Trophoblast cell (in vitro differentiated cells and primary cell): ENCODE measurements at regions not wholly inside any gene's neighbourhood (a gene's known extent, or its start where the extent isn't known, plus 50 kb on each side); places are given as distances from the start of the nearest gene placed in this dataset.

Experiments used
- DNase-seq, 2 donors: peaks; one replicate each; pipeline ENCODE4 v3.0.0-alpha.2; 2016
- H2AFZ ChIP-seq: 2 replicates; pipeline ENCODE4 v1.6.1; 2013; ENCODE audit warnings: low read length, moderate library complexity, mild to moderate bottlenecking; ENCODE audit not compliant: insufficient read depth, poor library complexity
- H2AK5ac ChIP-seq: 2 replicates; pipeline ENCODE4 v1.6.1; 2013; ENCODE audit warnings: mild to moderate bottlenecking, low read length
- H2BK120ac ChIP-seq: 2 replicates; pipeline ENCODE4 v1.6.1; 2013; ENCODE audit warnings: low read length, mild to moderate bottlenecking, moderate library complexity; ENCODE audit not compliant: insufficient read depth, poor library complexity
- H2BK12ac ChIP-seq: 2 replicates; pipeline ENCODE4 v1.6.1; 2013; ENCODE audit warnings: mild to moderate bottlenecking, low read length, moderate library complexity
- H2BK5ac ChIP-seq: 2 replicates; pipeline ENCODE4 v1.6.1; 2013; ENCODE audit warnings: low read length, low read depth, moderate library complexity, mild to moderate bottlenecking; ENCODE audit not compliant: poor library complexity
- H3K14ac ChIP-seq: 2 replicates; pipeline ENCODE4 v1.6.1; 2013; ENCODE audit warnings: mild to moderate bottlenecking, low read length
- H3K18ac ChIP-seq: 2 replicates; pipeline ENCODE4 v1.6.1; 2013; ENCODE audit warnings: mild to moderate bottlenecking, low read length
- H3K23ac ChIP-seq: 2 replicates; pipeline ENCODE4 v1.6.1; 2013; ENCODE audit warnings: low read length
- H3K27ac ChIP-seq: 2 replicates; pipeline ENCODE4 v1.5.1; 2013; ENCODE audit warnings: low read depth, mild to moderate bottlenecking, inconsistent platforms, low read length, moderate library complexity
- H3K27me3 ChIP-seq: 2 replicates; pipeline ENCODE4 v1.6.1; 2013; ENCODE audit warnings: inconsistent platforms, mild to moderate bottlenecking, low read length, moderate library complexity; ENCODE audit not compliant: insufficient read depth
- H3K36me3 ChIP-seq, 2 experiments: 1 replicate in 1 of 2; 2 replicates in 1 of 2; pipeline ENCODE4 v1.6.1; 2013; ENCODE audit warnings: low read length in 2 of 2, mild to moderate bottlenecking in 2 of 2, moderate library complexity in 1 of 2; ENCODE audit not compliant: insufficient read depth in 2 of 2, control insufficient read depth in 1 of 2
- H3K4ac ChIP-seq: 2 replicates; pipeline ENCODE4 v1.6.1; 2013; ENCODE audit warnings: low read depth, mild to moderate bottlenecking, low read length, moderate library complexity
- H3K4me1 ChIP-seq, 2 experiments: 1 replicate in 1 of 2; 2 replicates in 1 of 2; pipeline ENCODE4 v1.6.1; 2013; ENCODE audit warnings: low read length in 2 of 2, mild to moderate bottlenecking in 2 of 2, moderate library complexity in 1 of 2; ENCODE audit not compliant: insufficient read depth in 2 of 2, control insufficient read depth in 1 of 2
- H3K4me2 ChIP-seq: 2 replicates; pipeline ENCODE4 v1.6.1; 2013; ENCODE audit warnings: inconsistent platforms, mild to moderate bottlenecking, low read length, moderate library complexity
- H3K4me3 ChIP-seq: 2 replicates; pipeline ENCODE4 v1.5.1; 2013; ENCODE audit warnings: mild to moderate bottlenecking, low read depth, low read length, inconsistent platforms
- H3K79me1 ChIP-seq: one replicate; pipeline ENCODE4 v1.6.1; 2013; ENCODE audit warnings: low read length
- H3K79me2 ChIP-seq: 2 replicates; pipeline ENCODE4 v1.6.1; 2013; ENCODE audit warnings: low read length, mild to moderate bottlenecking; ENCODE audit not compliant: control insufficient read depth, insufficient read depth, poor library complexity
- H3K9ac ChIP-seq: 2 replicates; pipeline ENCODE4 v1.6.1; 2013; ENCODE audit warnings: mild to moderate bottlenecking, low read length
- H3K9me3 ChIP-seq: 2 replicates; pipeline ENCODE4 v1.6.1; 2013; ENCODE audit warnings: low read depth, mild to moderate bottlenecking, control low read depth, inconsistent platforms, low read length; ENCODE audit not compliant: insufficient read depth
- H4K12ac ChIP-seq: 2 replicates; pipeline ENCODE4 v1.6.1; 2013; ENCODE audit warnings: low read depth, mild to moderate bottlenecking, low read length, moderate library complexity
- H4K8ac ChIP-seq: 2 replicates; pipeline ENCODE4 v1.6.1; 2013; ENCODE audit warnings: low read depth, mild to moderate bottlenecking, low read length, moderate library complexity
- H4K91ac ChIP-seq: one replicate; pipeline ENCODE4 v1.6.1; 2013; ENCODE audit warnings: low read depth, mild to moderate bottlenecking, low read length, moderate library complexity
- WGBS: extraction: QIAGEN DNeasy Blood & Tissue Kit; methylation state at CpG from one replicate; pipeline ENCODE4 v1.1.7; 2013; ENCODE audit warnings: missing lambda C conversion rate; ENCODE audit not compliant: insufficient read length, insufficient coverage; ENCODE audit errors: extremely low coverage; 5-methylcytosine and 5-hydroxymethylcytosine counted together

DNA sequence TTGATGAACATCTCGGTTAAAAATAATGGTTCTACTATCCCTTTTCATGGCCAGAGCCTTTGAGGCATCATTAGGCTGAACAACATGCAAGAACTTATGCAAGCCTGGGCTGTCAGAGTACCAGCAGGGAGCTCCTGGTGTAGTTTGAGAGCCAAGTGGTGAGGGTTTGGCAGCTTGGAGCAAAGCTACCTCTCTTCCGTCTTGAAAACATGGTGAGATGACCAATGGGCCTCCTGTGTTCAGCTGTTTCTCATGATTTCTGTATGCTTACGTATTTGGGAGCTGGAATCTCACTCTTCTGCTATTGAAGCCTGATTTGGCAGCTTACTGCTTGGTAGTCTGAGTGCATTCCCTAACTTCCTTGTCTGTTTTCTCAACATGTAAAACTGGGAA lies 150.4 kb downstream of the CXCL12 start:
- Histone ChIP-seq H3K4me2 (no peak overlapping the region), H3K79me2 (peaks cover 1% of the 10 kb centered on the region), H4K8ac (peak overlapping the region; percentile 61), H3K4ac (no peak overlapping the region), H2AK5ac (no peak overlapping the region), H3K9ac (no peak overlapping the region), H4K12ac (no peak overlapping the region), H2AFZ (no peak overlapping the region), H3K36me3 (no peaks in the 10 kb centered on the region), H3K18ac (no peak overlapping the region), H2BK5ac (peak overlapping the region; percentile 16), H3K14ac (peak overlapping the region; percentile 14), H3K23ac (no peak overlapping the region), H3K27me3 (no peaks in the 10 kb centered on the region), H3K9me3 (no peaks in the 10 kb centered on the region), H3K4me3 (no peak overlapping the region), H2BK12ac (peak overlapping the region; percentile 15), H2BK120ac (peak overlapping the region; percentile 4), H3K79me1 (peaks cover 14% of the 10 kb centered on the region), H4K91ac (peak overlapping the region; percentile 55), H3K27ac (peak overlapping the region; percentile 0), H3K4me1 (peaks cover 17 to 19% of the 10 kb centered on the region in 2 experiments)
- peak in 1 of 2 donors; percentile 72 for DNase-seq
- WGBS, result no CpG with 5 or more reads among the region's 3 CpGs

DNA sequence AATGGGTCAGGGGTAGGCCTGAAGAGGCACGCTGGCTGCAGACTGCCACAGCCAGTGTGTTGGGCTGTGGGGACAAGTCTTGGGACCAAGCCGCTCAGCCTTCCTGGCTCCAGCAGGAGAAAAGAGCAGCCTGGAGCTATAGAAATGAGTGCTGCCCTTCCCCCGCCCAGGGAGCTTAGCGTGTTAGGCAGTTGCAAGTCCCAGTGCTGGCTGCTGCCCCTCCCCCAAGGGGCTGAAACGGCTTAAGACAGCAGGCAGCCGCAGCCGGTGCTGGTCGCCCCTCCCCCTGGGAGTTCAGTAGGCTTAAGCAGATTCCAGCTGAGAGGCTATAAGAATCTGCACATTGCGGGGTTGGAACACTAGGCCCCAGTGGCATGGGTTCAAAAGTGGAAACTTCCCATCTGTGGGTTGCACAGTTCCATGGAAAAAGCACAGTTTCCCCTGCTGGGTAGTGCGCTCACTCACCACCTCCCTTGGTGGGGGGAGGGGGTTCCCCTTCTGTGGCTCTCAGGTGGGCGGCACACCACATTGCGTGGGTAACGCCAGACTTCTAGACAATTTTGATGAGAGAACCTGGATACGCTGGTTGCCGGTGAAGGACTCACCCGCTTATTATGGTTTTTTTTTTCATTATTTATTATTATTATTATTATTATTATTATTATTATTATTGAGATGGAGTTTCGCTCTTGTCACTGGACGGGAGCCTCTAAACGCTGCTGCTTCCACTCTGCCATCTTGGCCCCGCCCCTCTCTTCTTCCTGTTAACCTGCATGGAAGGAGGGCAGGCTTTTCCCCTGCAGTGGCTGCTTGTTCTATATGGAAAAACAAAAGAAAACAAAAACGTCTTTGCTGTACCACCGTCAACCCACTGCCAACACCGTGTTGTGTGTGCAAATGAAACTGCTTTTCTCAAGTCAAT lies 151.1 kb downstream of the CXCL12 start:
- WGBS, result no CpG with 5 or more reads among the region's 23 CpGs
- H3K79me1 ChIP-seq, result peaks cover 14% of the 10 kb centered on the region

DNA sequence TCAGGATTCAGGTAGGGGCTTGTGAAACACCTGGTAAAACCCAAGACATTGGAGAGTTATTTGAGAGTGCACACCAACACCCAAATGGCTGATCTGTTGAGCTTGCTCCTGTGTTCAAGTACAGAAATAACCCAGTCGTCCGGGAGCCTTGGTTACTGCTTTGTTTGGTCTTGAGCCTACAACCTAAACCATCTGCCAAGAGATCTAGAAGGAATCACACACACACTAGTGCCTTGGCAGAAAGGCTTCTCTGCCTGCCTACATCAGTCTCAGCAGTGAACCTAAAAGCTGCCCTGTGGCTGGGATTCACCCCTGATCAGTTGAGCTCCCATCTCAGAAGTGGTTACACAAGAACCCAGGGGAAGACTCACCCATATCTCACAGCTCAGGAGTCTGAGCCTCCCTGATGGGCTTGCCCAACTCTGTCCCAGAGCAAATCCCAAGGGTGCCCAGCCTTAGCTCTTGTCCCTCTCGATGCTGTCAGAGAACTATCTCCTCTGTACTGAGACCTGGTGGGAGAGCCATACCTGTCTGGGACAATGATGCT lies 167.6 kb downstream of the CXCL12 start:
- no peaks in the 10 kb centered on the region for H3K36me3 ChIP-seq
- H3K9me3 ChIP-seq, result peaks cover 3% of the 10 kb centered on the region
- H3K27me3 ChIP-seq, result no peaks in the 10 kb centered on the region
- H2AFZ ChIP-seq, result no peak overlapping the region
- no peak overlapping the region for H3K4ac ChIP-seq
- H3K4me1 ChIP-seq, result no peaks in the 10 kb centered on the region
- H4K8ac ChIP-seq, result no peak overlapping the region
- no peaks in the 10 kb centered on the region for H3K79me1 ChIP-seq
- H4K91ac ChIP-seq, result no peak overlapping the region
- no peak overlapping the region for H3K14ac ChIP-seq
- H3K23ac ChIP-seq, result no peak overlapping the region
- H2BK5ac ChIP-seq, result no peak overlapping the region
- no peak overlapping the region for H3K27ac ChIP-seq
- DNase-seq, result no peak
- no peak overlapping the region for H2AK5ac ChIP-seq
- no peak overlapping the region for H3K18ac ChIP-seq
- H4K12ac ChIP-seq, result no peak overlapping the region
- H2BK12ac ChIP-seq, result no peak overlapping the region
- no CpG with 5 or more reads among the region's 3 CpGs for WGBS
- no peak overlapping the region for H3K4me3 ChIP-seq
- H2BK120ac ChIP-seq, result no peak overlapping the region
- H3K4me2 ChIP-seq, result no peak overlapping the region
- H3K9ac ChIP-seq, result no peak overlapping the region
- no peaks in the 10 kb centered on the region for H3K79me2 ChIP-seq

More for the DNA sequence above, 151.1 kb downstream of the CXCL12 start:
- no peak overlapping the region for H3K23ac ChIP-seq
- no peak overlapping the region for H4K12ac ChIP-seq
- H2AK5ac ChIP-seq, result peak overlapping the region; percentile 96
- H3K9ac ChIP-seq, result no peak overlapping the region
- no peak overlapping the region for H3K4ac ChIP-seq
- peak overlapping the region; percentile 90 for H2BK12ac ChIP-seq
- peak overlapping the region; percentile 85 for H3K14ac ChIP-seq
- peak overlapping the region; percentile 82 for H2BK5ac ChIP-seq
- H3K79me2 ChIP-seq, result peaks cover 1% of the 10 kb centered on the region
- peak overlapping the region; percentile 88 for H4K8ac ChIP-seq
- no peaks in the 10 kb centered on the region for H3K27me3 ChIP-seq
- no peaks in the 10 kb centered on the region for H3K9me3 ChIP-seq
- no peak overlapping the region for H3K4me3 ChIP-seq
- H2AFZ ChIP-seq, result peak overlapping the region; percentile 69
- peak in 1 of 2 donors; percentile 29 for DNase-seq
- H3K36me3 ChIP-seq, result no peaks in the 10 kb centered on the region
- peak overlapping the region; percentile 80 for H3K18ac ChIP-seq
- H2BK120ac ChIP-seq, result peak overlapping the region; percentile 81
- peaks cover 17 to 19% of the 10 kb centered on the region in 2 experiments for H3K4me1 ChIP-seq
- H4K91ac ChIP-seq, result peak overlapping the region; percentile 90
- H3K27ac ChIP-seq, result peak overlapping the region; percentile 81
- H3K4me2 ChIP-seq, result peak overlapping the region; percentile 53

DNA sequence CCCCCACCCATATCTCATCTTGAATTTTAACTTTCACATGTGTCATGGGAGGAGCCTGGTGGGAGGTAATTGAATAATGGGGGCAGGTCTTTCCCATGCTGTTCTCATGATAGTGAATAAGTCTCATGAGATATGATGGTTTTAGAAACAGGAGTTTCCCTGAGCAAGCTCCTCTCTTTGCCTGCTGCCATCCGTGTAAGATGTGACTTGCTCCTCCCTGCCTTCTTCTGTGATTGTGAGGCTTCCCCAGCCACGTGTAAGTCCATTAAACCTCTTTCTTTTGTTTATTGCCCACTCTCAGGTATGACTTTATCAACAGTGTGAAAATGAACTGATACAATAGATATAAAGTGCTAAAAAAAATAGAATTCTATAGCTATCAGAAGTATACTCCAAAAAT lies 168.8 kb downstream of the CXCL12 start:
- Histone ChIP-seq H4K12ac (no peak overlapping the region), H2AK5ac (no peak overlapping the region), H3K9me3 (peaks cover 3% of the 10 kb centered on the region), H3K9ac (no peak overlapping the region), H4K91ac (no peak overlapping the region), H3K4me3 (no peak overlapping the region), H2BK12ac (no peak overlapping the region), H3K4me1 (no peaks in the 10 kb centered on the region), H3K79me2 (no peaks in the 10 kb centered on the region), H2BK120ac (no peak overlapping the region), H2AFZ (no peak overlapping the region), H3K27me3 (no peaks in the 10 kb centered on the region), H3K14ac (no peak overlapping the region), H3K27ac (no peak overlapping the region), H3K4ac (no peak overlapping the region), H3K18ac (no peak overlapping the region), H3K23ac (no peak overlapping the region), H2BK5ac (no peak overlapping the region), H3K79me1 (no peaks in the 10 kb centered on the region), H3K36me3 (no peaks in the 10 kb centered on the region), H3K4me2 (no peak overlapping the region), H4K8ac (no peak overlapping the region)
- no peak for DNase-seq
- no CpG with 5 or more reads among the region's 2 CpGs for WGBS
